ENCODE measurements at regions not wholly inside any gene's neighbourhood (a gene's known extent, or its start where the extent isn't known, plus 50 kb on each side); places are given as distances from the start of the nearest gene placed in this dataset.
"Not testable (repeated sequence)": the region's sequence is repeated elsewhere in the genome, so short reads cannot be mapped to it uniquely, and the experiment has no call there.

- H3K4me1 ChIP-seq (ENCODE audit: insufficient read depth, low read length); CTCF ChIA-PET; BruUV-seq (replicated peaks); H3K4me2 ChIP-seq (ENCODE audit: low read length); intact Hi-C loops (cut with micrococcal nuclease); H3K9ac ChIP-seq (ENCODE audit: low read length); DNase-seq; H2AFZ ChIP-seq (ENCODE audit: low read length); H3K9me3 ChIP-seq (ENCODE audit: low read length); ATAC-seq; H3K36me3 ChIP-seq (ENCODE audit: low read depth, low read length); H4K20me1 ChIP-seq (ENCODE audit: low read length); H3K27me3 ChIP-seq (ENCODE audit: low read length); H3F3A ChIP-seq (ENCODE audit: low read length, unreplicated experiment); H3K79me2 ChIP-seq (ENCODE audit: low read length); H3K9me2 ChIP-seq (replicated peaks; ENCODE audit: low read length); H3K27ac ChIP-seq (ENCODE audit: low read length); H3K4me3 ChIP-seq (ENCODE audit: low read length); POLR2A ChIA-PET (ENCODE audit: unreplicated experiment): not testable (repeated sequence)
Observed at GRCh38 chr18:14321217-14321616, 189.0 kb upstream of the ZNF519 start.

GRCh38 chr18:14301255-14301654 lies 169.0 kb upstream of the ZNF519 start:
- POLR2A ChIA-PET (ENCODE audit: unreplicated experiment); H2AFZ ChIP-seq (ENCODE audit: low read length); BruUV-seq (replicated peaks): not testable (repeated sequence)

GRCh38 chr18:14295081-14295480 lies 162.8 kb upstream of the ZNF519 start:
- H3K27me3 ChIP-seq (ENCODE audit: low read length); H3K4me1 ChIP-seq (ENCODE audit: insufficient read depth, low read length); H3K9me2 ChIP-seq (replicated peaks; ENCODE audit: low read length); DNase-seq; H3K4me3 ChIP-seq (ENCODE audit: low read length); BruUV-seq (replicated peaks); intact Hi-C loops (cut with micrococcal nuclease); H4K20me1 ChIP-seq (ENCODE audit: low read length); H3K27ac ChIP-seq (ENCODE audit: low read length); H3K9ac ChIP-seq (ENCODE audit: low read length); H3K9me3 ChIP-seq (ENCODE audit: low read length); H3K4me2 ChIP-seq (ENCODE audit: low read length); POLR2A ChIA-PET (ENCODE audit: unreplicated experiment); H3K79me2 ChIP-seq (ENCODE audit: low read length); H3K36me3 ChIP-seq (ENCODE audit: low read depth, low read length); H2AFZ ChIP-seq (ENCODE audit: low read length); H3F3A ChIP-seq (ENCODE audit: low read length, unreplicated experiment); CTCF ChIA-PET; ATAC-seq: not testable (repeated sequence)

More at GRCh38 chr18:14301255-14301654, 169.0 kb upstream of the ZNF519 start:
- intact Hi-C loops (cut with micrococcal nuclease); H4K20me1 ChIP-seq (ENCODE audit: low read length); H3K4me2 ChIP-seq (ENCODE audit: low read length); H3F3A ChIP-seq (ENCODE audit: low read length, unreplicated experiment); H3K4me1 ChIP-seq (ENCODE audit: insufficient read depth, low read length); H3K4me3 ChIP-seq (ENCODE audit: low read length); H3K9me2 ChIP-seq (replicated peaks; ENCODE audit: low read length); H3K9me3 ChIP-seq (ENCODE audit: low read length); CTCF ChIA-PET; H3K79me2 ChIP-seq (ENCODE audit: low read length); H3K36me3 ChIP-seq (ENCODE audit: low read depth, low read length); H3K9ac ChIP-seq (ENCODE audit: low read length); H3K27ac ChIP-seq (ENCODE audit: low read length); H3K27me3 ChIP-seq (ENCODE audit: low read length); DNase-seq; ATAC-seq: not testable (repeated sequence)

GRCh38 chr18:14285053-14285452 lies 152.8 kb upstream of the ZNF519 start:
- Histone ChIP-seq H3K4me3 (ENCODE audit: low read length) (no peak overlapping the region), H3K9me2 (replicated peaks; ENCODE audit: low read length) (no peaks in the 10 kb centered on the region), H4K20me1 (ENCODE audit: low read length) (no peaks in the 10 kb centered on the region), H3K27me3 (ENCODE audit: low read length) (0 out of 2 replicates have a peak, but pooled peaks cover under 1% of the 10 kb centered on the region), H3K27ac (ENCODE audit: low read length) (no peak overlapping the region), H3K9ac (ENCODE audit: low read length) (no peak overlapping the region), H3F3A (ENCODE audit: low read length, unreplicated experiment) (no peaks in the 10 kb centered on the region), H3K79me2 (ENCODE audit: low read length) (no peaks in the 10 kb centered on the region), H3K36me3 (ENCODE audit: low read depth, low read length) (no peaks in the 10 kb centered on the region), H3K4me1 (ENCODE audit: insufficient read depth, low read length) (no peaks in the 10 kb centered on the region), H2AFZ (ENCODE audit: low read length) (no peak overlapping the region), H3K9me3 (ENCODE audit: low read length) (no peaks in the 10 kb centered on the region), H3K4me2 (ENCODE audit: low read length) (no peak overlapping the region)
- intact Hi-C loops (cut with micrococcal nuclease): no loop called here
- no peak for TF ChIP-seq EZH2 (IDR thresholded peaks at IDR 0.05; ENCODE audit: low read length, unreplicated experiment)
- TF ChIP-seq CTCF (conservative IDR thresholded peaks at IDR 0.05; ENCODE audit: low read depth, low read length): no peak
- TF ChIP-seq EZH2phosphoT487 (IDR thresholded peaks at IDR 0.05; ENCODE audit: borderline replicate concordance, low read length): no peak
- POLR2A ChIA-PET (ENCODE audit: unreplicated experiment): no interaction called here
- BruUV-seq (replicated peaks): no TSS peak
- DNase-seq (no peak), ATAC-seq (no peak)
- CTCF ChIA-PET: no interaction called here

GRCh38 chr18:14275391-14275790 lies 143.2 kb upstream of the ZNF519 start:
- H3K4me2 ChIP-seq (ENCODE audit: low read length); H2AFZ ChIP-seq (ENCODE audit: low read length); BruUV-seq (replicated peaks); H4K20me1 ChIP-seq (ENCODE audit: low read length); POLR2A ChIA-PET (ENCODE audit: unreplicated experiment); H3K4me1 ChIP-seq (ENCODE audit: insufficient read depth, low read length); H3K9ac ChIP-seq (ENCODE audit: low read length); CTCF ChIA-PET; H3K27ac ChIP-seq (ENCODE audit: low read length); DNase-seq; H3K9me2 ChIP-seq (replicated peaks; ENCODE audit: low read length); H3K27me3 ChIP-seq (ENCODE audit: low read length); H3K9me3 ChIP-seq (ENCODE audit: low read length); H3K79me2 ChIP-seq (ENCODE audit: low read length); H3F3A ChIP-seq (ENCODE audit: low read length, unreplicated experiment); H3K4me3 ChIP-seq (ENCODE audit: low read length); ATAC-seq; H3K36me3 ChIP-seq (ENCODE audit: low read depth, low read length); intact Hi-C loops (cut with micrococcal nuclease): not testable (repeated sequence)

GRCh38 chr18:14265637-14266410 lies 133.6 kb upstream of the ZNF519 start:
- POLR2A ChIA-PET (ENCODE audit: unreplicated experiment); ATAC-seq: not testable (repeated sequence)

More at GRCh38 chr18:14265637-14266410, 133.6 kb upstream of the ZNF519 start:
- intact Hi-C loops (cut with micrococcal nuclease); BruUV-seq (replicated peaks); H3K9ac ChIP-seq (ENCODE audit: low read length); H2AFZ ChIP-seq (ENCODE audit: low read length); H3K4me3 ChIP-seq (ENCODE audit: low read length); H3K4me1 ChIP-seq (ENCODE audit: insufficient read depth, low read length); H3K9me3 ChIP-seq (ENCODE audit: low read length); H3K79me2 ChIP-seq (ENCODE audit: low read length); H3K36me3 ChIP-seq (ENCODE audit: low read depth, low read length); CTCF ChIA-PET; H4K20me1 ChIP-seq (ENCODE audit: low read length); H3K27ac ChIP-seq (ENCODE audit: low read length); H3F3A ChIP-seq (ENCODE audit: low read length, unreplicated experiment); H3K9me2 ChIP-seq (replicated peaks; ENCODE audit: low read length); H3K4me2 ChIP-seq (ENCODE audit: low read length); DNase-seq; H3K27me3 ChIP-seq (ENCODE audit: low read length): not testable (repeated sequence)
